Medulla oblongata (tissue), 1 donor: ENCODE measurements at regions not wholly inside any gene's neighbourhood (a gene's known extent, or its start where the extent isn't known, plus 50 kb on each side); places are given as distances from the start of the nearest gene placed in this dataset.

Source experiments
- DNase-seq: peaks from one replicate; pipeline ENCODE4 v3.0.0-alpha.2; 2015; ENCODE audit errors: extremely low spot score

DNA sequence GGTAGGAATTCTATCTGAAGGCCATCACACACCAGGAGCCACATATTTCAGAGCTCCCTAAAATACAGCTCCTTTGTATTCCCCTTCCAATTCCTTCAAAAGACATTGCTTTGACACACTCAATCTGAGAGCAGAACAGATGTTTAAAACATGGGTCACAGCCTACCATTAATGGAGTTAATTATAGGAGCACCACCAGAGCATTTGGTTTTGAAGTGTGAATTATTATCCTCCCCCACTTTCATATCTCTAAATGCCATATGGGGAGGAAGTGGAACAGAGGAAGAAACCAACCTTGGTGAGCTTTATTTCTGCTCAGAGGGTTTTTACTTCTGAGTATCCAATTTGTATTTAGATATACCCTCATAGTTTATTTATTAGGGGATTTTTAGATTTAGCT is 50.7 kb upstream of the TNFRSF21 start:
- no peak for DNase-seq

- DNase-seq: no peak
Observed at GRCh38 chr6:47362857-47363461, 53.3 kb upstream of the TNFRSF21 start.

GRCh38 chr6:47363736-47364135 is 54.0 kb upstream of the TNFRSF21 start:
- DNase-seq: no peak

- DNase-seq: no peak
Observed at GRCh38 chr6:47366335-47366890, 56.7 kb upstream of the TNFRSF21 start.

GRCh38 chr6:47371139-47371869 is 61.6 kb upstream of the TNFRSF21 start:
- no peak for DNase-seq

- DNase-seq: no peak
Observed at GRCh38 chr6:47371870-47372255, 62.2 kb upstream of the TNFRSF21 start.

- no peak for DNase-seq
Observed at GRCh38 chr6:47372318-47372717, 62.6 kb upstream of the TNFRSF21 start.

DNA sequence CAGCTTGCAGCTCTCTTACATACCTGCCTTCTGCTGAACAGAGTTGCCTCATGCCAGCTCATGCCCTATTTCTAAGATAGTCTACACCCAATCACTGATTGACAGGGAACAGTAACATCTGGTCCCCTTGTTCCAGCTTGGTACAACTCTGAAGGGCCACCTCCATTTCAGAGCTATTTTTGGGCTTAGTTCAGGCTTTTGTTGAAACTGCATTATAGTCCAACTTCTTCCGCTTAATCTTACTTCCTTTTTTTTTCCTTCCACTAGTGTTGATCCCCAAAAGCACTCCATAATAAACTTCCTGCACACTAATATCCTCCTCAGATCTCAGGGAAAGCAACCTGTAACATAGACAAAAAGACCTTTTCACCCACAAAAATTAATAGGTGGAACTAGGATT is 65.7 kb upstream of the TNFRSF21 start:
- DNase-seq: peak; percentile 12

- DNase-seq: no peak
Observed at GRCh38 chr6:47376930-47377329, 67.2 kb upstream of the TNFRSF21 start.

GRCh38 chr6:47377971-47378370 is 68.3 kb upstream of the TNFRSF21 start:
- DNase-seq: no peak

- DNase-seq: no peak
Observed at GRCh38 chr6:47379328-47379727, 69.6 kb upstream of the TNFRSF21 start.

DNA sequence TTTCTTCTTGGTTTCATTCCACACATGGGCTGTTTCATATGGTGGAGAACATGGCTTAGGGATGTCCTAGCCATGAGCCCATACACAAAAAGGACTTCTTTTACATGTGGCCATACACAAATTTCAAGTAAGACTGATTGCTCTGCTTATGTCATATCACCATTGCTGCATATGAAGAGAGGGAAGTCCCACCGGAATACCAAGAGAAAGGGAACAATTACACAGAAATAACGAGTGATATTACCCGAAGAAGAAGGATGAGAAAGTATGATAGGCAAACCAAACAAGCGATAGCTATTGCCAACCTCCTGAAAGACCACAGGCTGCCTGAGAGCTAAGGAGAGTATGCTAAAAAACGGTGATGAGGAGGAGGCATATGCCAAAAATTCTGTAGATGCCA is 70.5 kb upstream of the TNFRSF21 start:
- DNase-seq: no peak

- no peak for DNase-seq
Observed at GRCh38 chr6:47381036-47381435, 71.3 kb upstream of the TNFRSF21 start.

GRCh38 chr6:47383360-47383759 is 73.7 kb upstream of the TNFRSF21 start:
- DNase-seq: no peak

DNA sequence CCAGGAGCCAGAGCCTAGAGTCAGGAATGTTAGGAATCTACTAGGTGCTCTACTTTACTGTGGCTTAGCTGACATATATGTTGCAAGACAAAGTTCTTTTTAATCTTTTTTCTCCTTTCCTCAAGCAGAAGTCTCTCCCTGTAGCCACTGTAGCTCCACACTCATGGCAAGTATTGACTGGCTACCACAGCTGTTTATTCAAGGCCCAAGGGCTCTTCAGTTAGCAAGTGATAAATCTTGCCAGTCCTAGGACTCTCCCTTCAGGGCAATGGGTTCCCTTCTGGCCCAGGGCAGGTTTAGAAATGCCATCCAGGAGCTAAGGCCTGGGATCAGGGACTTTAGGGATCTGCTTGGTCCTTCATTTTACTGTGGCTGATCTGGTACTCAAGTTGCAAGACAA is 82.0 kb upstream of the TNFRSF21 start:
- DNase-seq: no peak

- DNase-seq: no peak
Observed at GRCh38 chr6:47392251-47392650, 82.5 kb upstream of the TNFRSF21 start.

DNA sequence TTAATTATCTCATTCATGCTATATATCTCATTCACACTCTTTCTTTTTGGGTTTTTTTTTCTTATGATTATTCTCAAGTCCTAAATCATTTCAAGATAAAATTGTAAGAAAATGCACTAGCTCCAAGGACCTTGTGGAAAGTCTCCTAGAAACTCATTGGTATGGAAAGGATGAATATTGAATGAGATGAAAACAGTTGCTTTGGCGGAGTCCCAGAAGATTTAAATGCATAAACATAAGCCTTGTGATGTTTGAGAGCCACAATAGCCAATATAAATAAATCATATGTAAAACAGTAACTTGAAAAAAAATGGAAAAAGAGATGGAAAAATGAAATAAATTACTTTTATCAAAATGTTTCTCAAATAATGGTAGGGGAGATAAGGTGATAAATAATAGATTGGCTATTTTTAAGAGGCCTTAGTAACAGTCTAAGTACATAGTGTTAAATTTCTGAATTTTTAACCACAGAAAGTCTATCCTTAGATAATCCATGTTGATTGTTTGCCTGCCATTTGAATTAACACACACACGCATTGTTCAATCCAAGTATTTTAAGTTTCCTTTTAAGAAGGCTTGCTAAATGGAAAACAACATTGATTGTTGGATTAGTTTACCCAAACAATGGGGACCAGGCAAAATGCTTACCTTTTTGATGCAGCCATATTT is 81.1 kb upstream of the CD2AP start:
- no peak for DNase-seq

DNA sequence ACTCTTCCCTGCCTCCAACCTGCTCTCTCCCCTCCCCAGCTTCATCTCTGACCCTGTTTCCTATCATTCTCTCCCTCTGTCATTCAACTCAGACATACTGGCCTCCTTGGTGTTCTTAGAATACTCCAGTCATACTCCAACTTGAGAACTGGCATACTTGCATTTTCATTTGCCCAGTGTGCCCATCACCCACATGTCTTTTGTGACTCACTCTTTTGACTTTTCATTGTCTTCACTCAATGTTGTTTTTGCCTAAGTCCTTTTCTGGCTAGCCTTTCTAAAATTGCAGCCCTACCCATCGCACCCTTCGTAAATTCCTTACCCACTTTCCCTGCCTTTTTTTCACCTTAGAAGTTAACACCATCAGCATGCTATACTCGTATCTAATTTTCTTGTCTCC is 77.0 kb upstream of the CD2AP start:
- DNase-seq: no peak

DNA sequence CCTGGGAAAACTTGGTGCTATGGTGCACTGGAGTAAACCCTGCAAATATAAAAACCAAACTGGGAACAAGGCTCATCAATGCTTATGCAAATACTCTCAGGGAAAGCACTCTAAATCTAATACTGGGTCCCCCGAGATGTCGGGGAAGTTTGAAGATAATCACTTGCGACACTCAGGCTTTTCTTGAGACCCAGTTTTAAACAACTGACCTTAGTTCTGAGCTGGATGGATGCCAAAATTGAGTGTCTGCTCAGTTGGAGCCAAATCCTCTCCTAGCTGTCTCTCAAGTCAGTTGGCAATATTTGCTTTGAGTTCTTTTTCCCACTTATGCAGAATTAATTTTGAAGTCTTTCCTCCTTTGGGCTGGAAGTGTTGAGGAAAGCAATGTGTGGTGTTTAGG is 75.5 kb upstream of the CD2AP start:
- DNase-seq: no peak

DNA sequence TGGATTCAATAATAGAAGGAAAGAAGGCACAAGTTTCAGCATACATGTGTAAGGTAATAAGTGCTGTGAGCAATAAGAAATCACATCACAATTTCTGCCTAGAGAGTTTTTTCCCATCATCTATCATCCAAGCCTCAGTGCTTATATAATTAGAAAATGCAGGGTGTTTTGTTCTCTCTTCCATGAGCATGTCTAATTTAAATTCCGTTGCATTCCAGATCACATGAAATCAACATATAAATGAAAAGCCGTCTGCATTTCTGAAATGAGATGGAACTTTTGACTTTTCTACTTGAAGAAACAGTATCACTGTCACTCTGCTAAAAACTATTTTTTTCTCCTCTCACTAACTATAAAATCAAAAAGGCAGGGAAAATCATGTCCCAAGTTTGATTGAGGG is 74.5 kb upstream of the CD2AP start:
- no peak for DNase-seq

DNA sequence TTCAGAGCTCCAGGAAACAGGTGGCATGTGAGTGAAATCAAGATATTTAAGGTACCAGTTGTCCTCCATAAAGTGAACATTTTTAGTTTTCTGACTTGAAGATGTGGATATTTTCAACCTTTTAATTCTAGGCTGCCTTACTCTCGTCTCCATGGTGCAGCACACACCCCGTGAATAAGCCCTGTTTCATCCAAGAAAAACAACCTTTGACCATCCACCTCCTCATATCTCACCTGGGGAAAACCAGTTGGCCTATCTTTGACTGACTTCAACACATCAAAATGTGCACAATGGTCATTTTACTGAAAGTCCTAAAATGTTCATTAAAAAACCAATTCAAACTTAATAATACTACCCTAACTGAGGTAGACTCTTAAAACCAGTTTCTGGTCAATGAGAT is 73.8 kb upstream of the CD2AP start:
- no peak for DNase-seq

DNA sequence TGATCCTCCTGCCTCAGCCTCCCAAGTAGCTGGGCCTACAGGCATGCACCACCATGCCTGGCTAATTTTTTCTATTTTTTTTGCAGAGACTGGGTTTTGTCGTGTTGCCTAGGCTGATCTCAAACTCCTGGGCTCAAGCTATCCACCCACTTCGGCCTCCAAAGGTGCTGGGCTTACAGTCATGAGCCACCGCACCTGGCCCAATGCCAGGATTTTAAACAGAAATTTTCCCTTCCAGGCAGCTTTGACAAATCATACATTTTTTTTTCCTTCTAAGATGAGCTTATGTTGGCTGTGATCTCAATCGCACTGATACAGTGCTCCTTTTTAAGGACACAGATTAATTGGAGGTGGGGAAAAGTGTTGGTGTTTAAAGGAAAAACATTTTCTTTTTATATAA is 73.2 kb upstream of the CD2AP start:
- no peak for DNase-seq

- DNase-seq: no peak
Observed at GRCh38 chr6:47405273-47405672, 72.3 kb upstream of the CD2AP start.
